GM12872 (cell line): ENCODE measurements at regions not wholly inside any gene's neighbourhood (a gene's known extent, or its start where the extent isn't known, plus 50 kb on each side); places are given as distances from the start of the nearest gene placed in this dataset.
A peak's percentile ranks its signal among the peaks of the same experiment; 100 is the strongest.

Experiments
- TF ChIP-seq, protein P1 (sequence below): IDR thresholded peaks from 3 replicates; pipeline ENCODE4 v1.5.1; 2011; ENCODE audit warnings: low read depth, mild to moderate bottlenecking, low read length, moderate library complexity; ENCODE audit not compliant: insufficient read depth

GRCh38 chr1:232470711-232471110 is 159.2 kb downstream of the SIPA1L2 start:
- TF ChIP-seq, protein P1, sequence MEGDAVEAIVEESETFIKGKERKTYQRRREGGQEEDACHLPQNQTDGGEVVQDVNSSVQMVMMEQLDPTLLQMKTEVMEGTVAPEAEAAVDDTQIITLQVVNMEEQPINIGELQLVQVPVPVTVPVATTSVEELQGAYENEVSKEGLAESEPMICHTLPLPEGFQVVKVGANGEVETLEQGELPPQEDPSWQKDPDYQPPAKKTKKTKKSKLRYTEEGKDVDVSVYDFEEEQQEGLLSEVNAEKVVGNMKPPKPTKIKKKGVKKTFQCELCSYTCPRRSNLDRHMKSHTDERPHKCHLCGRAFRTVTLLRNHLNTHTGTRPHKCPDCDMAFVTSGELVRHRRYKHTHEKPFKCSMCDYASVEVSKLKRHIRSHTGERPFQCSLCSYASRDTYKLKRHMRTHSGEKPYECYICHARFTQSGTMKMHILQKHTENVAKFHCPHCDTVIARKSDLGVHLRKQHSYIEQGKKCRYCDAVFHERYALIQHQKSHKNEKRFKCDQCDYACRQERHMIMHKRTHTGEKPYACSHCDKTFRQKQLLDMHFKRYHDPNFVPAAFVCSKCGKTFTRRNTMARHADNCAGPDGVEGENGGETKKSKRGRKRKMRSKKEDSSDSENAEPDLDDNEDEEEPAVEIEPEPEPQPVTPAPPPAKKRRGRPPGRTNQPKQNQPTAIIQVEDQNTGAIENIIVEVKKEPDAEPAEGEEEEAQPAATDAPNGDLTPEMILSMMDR: no peak

DNA sequence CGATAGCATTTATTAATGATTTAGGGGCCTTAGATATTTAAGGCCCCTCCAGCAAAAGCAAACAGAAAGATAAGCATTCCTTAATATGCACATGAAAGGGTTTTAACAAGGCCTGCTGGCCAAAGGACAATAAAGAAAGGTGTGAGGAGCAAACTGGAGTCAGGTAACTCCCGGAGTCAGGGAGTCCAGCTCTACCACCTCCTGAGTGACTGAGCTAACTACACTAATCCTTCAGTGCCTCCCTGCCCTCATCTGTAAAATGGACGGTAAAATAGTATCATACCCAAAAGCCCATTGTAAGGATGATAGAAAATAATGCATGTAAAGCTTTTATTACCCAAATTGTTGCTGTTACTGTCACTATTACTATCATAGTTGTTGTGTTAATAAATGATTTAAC is 161.7 kb downstream of the SIPA1L2 start:
- TF ChIP-seq, protein P1: no peak

- TF ChIP-seq, protein P1: peak; percentile 19; the same call in 1 of the 3 replicates
These were observed 162.7 kb downstream of the SIPA1L2 start for GRCh38 chr1:232467073-232467760.

- TF ChIP-seq, protein P1: no peak
These were observed 165.6 kb downstream of the SIPA1L2 start for GRCh38 chr1:232464325-232464724.

DNA sequence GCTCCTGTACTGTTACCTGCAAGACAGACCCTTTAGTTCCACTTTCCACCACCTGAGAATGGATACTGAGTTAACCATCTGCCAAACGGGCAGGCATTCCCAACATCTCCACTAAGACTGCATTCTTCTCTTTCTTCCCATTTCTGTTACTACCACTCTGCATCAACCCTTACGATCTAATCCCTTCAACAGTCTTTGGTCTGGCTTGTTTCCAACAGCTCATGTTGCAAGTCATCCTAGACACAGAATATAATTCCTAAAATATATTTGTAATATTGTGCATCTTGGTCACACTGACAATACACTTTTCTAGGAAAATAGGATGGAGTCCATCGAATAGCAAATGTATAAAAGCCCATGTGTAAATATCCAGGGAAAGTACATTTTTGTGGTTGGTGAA is 166.7 kb downstream of the SIPA1L2 start:
- TF ChIP-seq, protein P1: no peak

DNA sequence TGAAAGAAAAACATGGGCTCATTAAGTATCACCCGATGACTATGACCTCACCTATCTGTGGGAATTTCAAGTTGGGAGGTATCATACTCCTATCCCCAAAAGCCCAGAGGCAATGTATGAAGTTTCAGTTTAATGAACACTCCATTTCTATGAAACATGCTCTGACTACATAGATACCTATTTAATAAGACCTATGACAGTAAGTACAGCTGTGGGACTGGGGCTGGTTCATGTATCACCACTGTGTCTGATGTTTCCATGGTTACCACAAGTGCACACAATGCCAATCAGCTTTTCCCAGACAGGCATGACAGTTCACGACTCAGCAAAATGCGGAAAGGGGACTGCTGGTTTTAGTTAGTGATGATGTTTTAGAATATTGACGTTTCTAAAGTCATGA is 167.7 kb downstream of the SIPA1L2 start:
- TF ChIP-seq, protein P1: no peak

DNA sequence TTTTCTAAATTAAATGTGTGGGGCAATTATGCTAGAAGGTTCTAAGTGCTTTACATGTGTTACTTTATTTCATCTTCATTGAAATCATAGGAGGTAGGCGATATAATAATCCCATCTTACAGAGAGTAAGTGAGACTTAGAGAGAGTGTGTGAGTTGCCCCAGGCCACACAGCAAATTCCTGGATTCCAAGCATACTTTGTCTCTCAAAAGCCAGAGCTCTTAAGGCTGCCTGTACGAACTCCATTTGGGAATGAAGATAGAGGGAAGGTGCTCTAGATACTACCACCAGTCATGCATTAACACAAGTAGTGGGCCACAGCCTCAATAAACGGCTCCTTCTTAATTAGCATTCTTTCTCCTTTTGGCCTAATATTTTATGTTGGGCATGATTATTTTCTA is 170.1 kb downstream of the SIPA1L2 start:
- TF ChIP-seq, protein P1: no peak

DNA sequence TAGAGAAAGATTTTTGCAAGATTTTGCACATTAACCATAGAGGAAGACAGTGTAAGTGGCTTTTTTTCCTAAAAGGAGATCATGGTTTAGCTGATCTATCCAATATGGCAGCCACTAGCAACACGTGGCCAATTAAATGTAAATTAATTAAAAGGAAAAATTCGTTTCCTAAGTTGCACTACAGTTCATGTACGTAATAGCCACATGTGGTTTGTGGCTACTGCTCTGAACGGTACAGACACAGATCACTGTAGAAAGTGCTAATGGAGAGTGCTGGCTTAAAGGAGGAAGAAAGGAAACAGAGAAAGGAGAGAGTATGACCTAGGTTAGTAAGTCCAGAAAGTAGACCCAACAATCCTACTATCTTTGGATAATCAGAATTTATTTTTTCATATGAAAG is 170.8 kb downstream of the SIPA1L2 start:
- TF ChIP-seq, protein P1: no peak
